NCI-H1417 treated with DMSO at 0.1 percent for 48 hours (cell line): ENCODE measurements at regions not wholly inside any gene's neighbourhood (a gene's known extent, or its start where the extent isn't known, plus 50 kb on each side); places are given as distances from the start of the nearest gene placed in this dataset.

ENCODE experiments used
- DNase-seq: peaks from one replicate; lab custom pipeline; 2025; lab: John Stamatoyannopoulos, UW

- DNase-seq = no peak
Measured at GRCh38 chr13:107743983-107744382, 471.4 kb downstream of the LIG4 start.

- no peak for DNase-seq
Measured at GRCh38 chr13:107743526-107743925, 471.8 kb downstream of the LIG4 start.

GRCh38 chr13:107743100-107743499, 472.2 kb downstream of the LIG4 start:
- no peak for DNase-seq

- no peak for DNase-seq
Measured at GRCh38 chr13:107742544-107742943, 472.8 kb downstream of the LIG4 start.

- no peak for DNase-seq
Measured at GRCh38 chr13:107738004-107738403, 477.3 kb downstream of the LIG4 start.

GRCh38 chr13:107736731-107737130, 478.6 kb downstream of the LIG4 start:
- DNase-seq = no peak

- DNase-seq = no peak
Measured at GRCh38 chr13:107736170-107736569, 479.2 kb downstream of the LIG4 start.

- no peak for DNase-seq
Measured at GRCh38 chr13:107734891-107735625, 480.3 kb downstream of the LIG4 start.

GRCh38 chr13:107733276-107733675, 482.1 kb downstream of the LIG4 start:
- no peak for DNase-seq

- DNase-seq = no peak
Measured at GRCh38 chr13:107730813-107731212, 484.5 kb downstream of the LIG4 start.

- no peak for DNase-seq
Measured at GRCh38 chr13:107721125-107721869, 494.0 kb downstream of the LIG4 start.

GRCh38 chr13:107716741-107717140, 498.6 kb downstream of the LIG4 start:
- DNase-seq = no peak

- no peak for DNase-seq
Measured at GRCh38 chr13:107716241-107716640, 499.1 kb downstream of the LIG4 start.

- no peak for DNase-seq
Measured at GRCh38 chr13:107715496-107715895, 499.8 kb downstream of the LIG4 start.

GRCh38 chr13:107713314-107713713, 502.0 kb downstream of the LIG4 start:
- DNase-seq = no peak

- DNase-seq = no peak
Measured at GRCh38 chr13:107712145-107712860, 503.0 kb downstream of the LIG4 start.

GRCh38 chr13:107690181-107690580, 525.2 kb downstream of the LIG4 start:
- DNase-seq = no peak

GRCh38 chr13:107685876-107686275, 529.5 kb downstream of the LIG4 start:
- no peak for DNase-seq

GRCh38 chr13:107681600-107681999, 533.7 kb downstream of the LIG4 start:
- DNase-seq = no peak

- no peak for DNase-seq
Measured at GRCh38 chr13:107680115-107680514, 535.2 kb downstream of the LIG4 start.

- DNase-seq = no peak
Measured at GRCh38 chr13:107678075-107678689, 537.2 kb downstream of the LIG4 start.

- no peak for DNase-seq
Measured at GRCh38 chr13:107675847-107676550, 539.3 kb downstream of the LIG4 start.
